NT2/D1 (cell line): ENCODE measurements at regions not wholly inside any gene's neighbourhood (a gene's known extent, or its start where the extent isn't known, plus 50 kb on each side); places are given as distances from the start of the nearest gene placed in this dataset.

Experiments used
- DNase-seq: peaks from one replicate; pipeline ENCODE4 v3.0.0-alpha.2; 2011; ENCODE audit warnings: low read depth, low spot score
- H3K27me3 ChIP-seq: 2 replicates; pipeline ENCODE4 v1.6.0; 2011; ENCODE audit warnings: mild to moderate bottlenecking; ENCODE audit not compliant: insufficient read length, insufficient read depth
- H3K36me3 ChIP-seq: 2 replicates; pipeline ENCODE4 v1.6.1; 2011; ENCODE audit warnings: mild to moderate bottlenecking, low read length, mixed read lengths; ENCODE audit not compliant: insufficient read depth, insufficient read length
- H3K4me1 ChIP-seq: 2 replicates; pipeline ENCODE4 v1.5.1; 2011; ENCODE audit not compliant: insufficient read depth, insufficient read length
- H3K4me3 ChIP-seq: 2 replicates; pipeline ENCODE4 v1.5.1; 2011; ENCODE audit warnings: low read depth; ENCODE audit not compliant: insufficient read length
- H3K9ac ChIP-seq: 2 replicates; pipeline ENCODE4 v1.6.0; 2011; ENCODE audit warnings: low read depth; ENCODE audit not compliant: insufficient read length
- H3K9me3 ChIP-seq: 2 replicates; pipeline ENCODE4 v1.5.1; 2011; ENCODE audit warnings: mild to moderate bottlenecking, low read length; ENCODE audit not compliant: insufficient read depth
- SUZ12 ChIP-seq: IDR thresholded peaks from 2 replicates; pipeline ENCODE4 v1.6.1; 2011; ENCODE audit not compliant: insufficient read length, insufficient read depth; ENCODE audit errors: extremely low read depth
- YY1 ChIP-seq: IDR thresholded peaks from 2 replicates; pipeline ENCODE4 v1.6.1; 2011; ENCODE audit not compliant: insufficient read length, insufficient read depth
- ZNF274 ChIP-seq: IDR thresholded peaks from 2 replicates; pipeline ENCODE4 v1.6.1; 2011; ENCODE audit warnings: mild to moderate bottlenecking, low read depth, low read length

DNA sequence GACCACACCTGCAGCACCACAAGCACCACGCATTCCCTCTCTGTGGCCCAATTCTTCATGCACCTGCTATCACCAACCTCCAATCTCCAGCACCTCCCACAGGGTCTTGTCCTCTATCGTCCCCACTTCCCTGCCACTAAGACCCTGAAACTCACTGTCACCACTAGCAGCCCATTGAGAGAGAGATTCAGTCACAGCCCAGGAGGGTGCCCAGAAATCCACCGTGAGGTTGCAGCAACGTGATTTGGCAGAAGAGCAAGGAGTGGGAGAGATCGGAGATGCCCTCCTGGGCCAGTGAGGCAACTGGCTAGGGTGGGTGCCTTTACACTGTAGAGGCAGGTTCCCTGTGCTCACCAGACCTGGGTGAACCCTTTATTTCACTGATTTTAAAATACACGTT, 90.1 kb downstream of the ANKRD60 start:
- H3K36me3 ChIP-seq: no peaks in the 10 kb centered on the region
- H3K4me3 ChIP-seq: no peak overlapping the region
- H3K9ac ChIP-seq: no peak overlapping the region
- no peak for DNase-seq
- TF ChIP-seq ZNF274: no peak
- TF ChIP-seq SUZ12: no peak
- no peak for TF ChIP-seq YY1
- H3K27me3 ChIP-seq: no peaks in the 10 kb centered on the region
- H3K9me3 ChIP-seq: no peaks in the 10 kb centered on the region
- peaks cover 5% of the 10 kb centered on the region for H3K4me1 ChIP-seq

DNA sequence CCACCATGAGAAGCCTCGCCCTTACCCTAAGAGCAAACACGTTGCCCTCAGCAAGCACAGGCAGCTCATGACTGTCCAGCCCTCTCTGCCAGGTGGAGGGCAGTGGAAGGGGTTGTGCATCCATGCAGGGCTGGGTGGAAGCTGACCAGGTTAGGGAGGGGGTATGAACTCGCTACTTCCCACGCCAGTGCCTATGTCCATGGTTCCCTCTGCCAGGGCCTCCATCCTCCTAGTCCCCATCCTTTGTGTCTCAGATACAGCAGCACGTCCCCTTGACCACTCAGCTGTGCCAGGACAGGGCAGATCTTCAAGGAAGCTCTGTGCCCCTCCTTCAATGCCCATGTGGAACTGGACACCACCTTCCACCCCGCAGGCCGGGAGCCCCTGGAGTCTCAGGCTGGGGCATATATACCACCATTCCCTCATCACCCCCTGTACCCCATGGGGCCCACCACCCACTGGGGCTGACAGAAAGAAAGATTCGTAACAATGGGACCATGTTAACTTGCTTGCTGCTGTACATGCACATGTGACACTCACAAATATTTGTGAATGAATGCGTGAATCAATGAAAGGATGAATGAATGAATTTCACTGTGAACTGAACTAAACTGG, 90.7 kb downstream of the ANKRD60 start:
- no peaks in the 10 kb centered on the region for H3K27me3 ChIP-seq
- H3K9ac ChIP-seq: no peak overlapping the region
- H3K36me3 ChIP-seq: no peaks in the 10 kb centered on the region
- DNase-seq: no peak
- H3K4me1 ChIP-seq: peaks cover 7% of the 10 kb centered on the region
- no peaks in the 10 kb centered on the region for H3K9me3 ChIP-seq
- no peak for TF ChIP-seq SUZ12
- TF ChIP-seq ZNF274: no peak
- TF ChIP-seq YY1: no peak
- H3K4me3 ChIP-seq: no peak overlapping the region

DNA sequence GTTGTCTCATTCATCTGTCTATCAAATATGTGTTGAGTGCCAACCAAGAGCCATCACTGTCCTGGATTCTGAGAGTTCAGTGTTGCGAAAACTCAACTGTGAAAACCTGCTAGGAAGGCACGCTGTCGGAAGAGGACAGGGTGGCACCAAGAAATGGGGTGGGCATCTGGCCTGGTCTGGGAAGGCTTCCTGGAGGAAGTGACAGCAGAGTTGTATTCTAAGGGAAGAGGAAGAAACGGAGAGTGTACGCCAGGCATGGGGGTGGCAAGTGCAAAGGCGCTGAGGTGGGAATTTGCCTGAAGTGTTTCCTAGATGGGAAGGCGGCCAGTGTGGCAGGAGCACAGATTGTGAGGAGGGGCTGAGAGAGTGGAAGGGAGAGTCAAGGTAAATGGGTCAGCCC, 91.2 kb downstream of the ANKRD60 start:
- DNase-seq: no peak
- Histone ChIP-seq H3K9ac (no peak overlapping the region), H3K4me1 (peaks cover 7% of the 10 kb centered on the region), H3K36me3 (no peaks in the 10 kb centered on the region), H3K4me3 (no peak overlapping the region), H3K9me3 (no peaks in the 10 kb centered on the region), H3K27me3 (no peaks in the 10 kb centered on the region)
- TF ChIP-seq ZNF274 (no peak), YY1 (no peak), SUZ12 (no peak)

DNA sequence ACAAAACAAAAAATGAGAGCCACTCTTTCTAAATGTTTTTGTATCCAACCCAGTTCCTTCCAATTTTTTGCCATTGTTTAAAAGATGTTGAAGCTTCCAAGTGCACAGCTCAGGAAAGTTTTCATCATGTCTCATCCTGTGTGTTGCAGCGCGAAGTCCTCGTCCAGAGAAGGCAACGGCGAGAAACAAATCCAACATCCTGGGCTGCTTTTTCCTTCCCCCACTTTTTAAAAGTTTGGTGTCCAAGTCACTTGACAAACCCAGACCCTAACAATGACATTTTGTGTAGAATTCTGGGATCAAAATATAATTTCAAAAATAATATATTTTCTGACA, 92.3 kb downstream of the ANKRD60 start:
- Histone ChIP-seq H3K9ac (no peak overlapping the region), H3K36me3 (no peaks in the 10 kb centered on the region), H3K27me3 (no peaks in the 10 kb centered on the region), H3K4me3 (no peak overlapping the region), H3K4me1 (peaks cover 7% of the 10 kb centered on the region), H3K9me3 (no peaks in the 10 kb centered on the region)
- no peak for TF ChIP-seq ZNF274
- no peak for TF ChIP-seq SUZ12
- no peak for TF ChIP-seq YY1
- no peak for DNase-seq

DNA sequence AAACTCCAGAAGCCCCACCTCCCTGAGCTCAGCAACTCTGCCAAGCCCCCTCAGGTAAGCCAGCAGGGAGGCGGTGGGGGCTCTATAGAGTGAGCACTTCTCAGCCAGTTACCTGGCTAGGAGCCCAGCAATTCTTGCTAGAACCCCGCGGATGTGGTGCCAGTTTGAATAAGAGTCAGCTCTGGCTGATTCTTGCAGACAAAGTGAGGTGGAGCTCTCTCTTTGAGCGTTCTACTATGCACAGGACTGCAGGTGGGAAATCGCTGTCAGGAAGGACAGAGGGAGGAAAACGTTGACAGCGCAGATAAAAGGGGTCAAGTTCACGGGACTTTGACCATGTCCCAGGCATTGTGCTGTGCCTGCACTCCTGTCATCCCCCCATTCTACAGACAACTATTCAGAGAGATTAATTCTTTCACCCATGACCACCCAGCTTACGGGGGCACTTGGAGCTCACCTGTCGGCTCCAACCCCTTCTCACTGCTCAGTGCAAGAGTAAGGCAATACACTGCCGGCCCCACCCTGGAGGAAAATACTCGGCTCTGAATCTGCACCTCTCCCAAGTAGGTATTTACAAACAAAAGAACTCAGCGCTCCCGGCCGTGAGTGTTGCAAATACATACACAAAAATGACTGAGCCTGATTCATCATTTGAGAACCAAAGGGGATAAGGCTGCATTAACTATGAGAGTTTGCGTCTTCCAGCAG, 92.9 kb downstream of the ANKRD60 start:
- TF ChIP-seq SUZ12 (no peak), ZNF274 (no peak), YY1 (no peak)
- H3K4me1 ChIP-seq: peaks cover 9% of the 10 kb centered on the region
- no peak for DNase-seq
- H3K27me3 ChIP-seq: no peaks in the 10 kb centered on the region
- H3K9me3 ChIP-seq: no peaks in the 10 kb centered on the region
- no peaks in the 10 kb centered on the region for H3K36me3 ChIP-seq
- H3K9ac ChIP-seq: no peak overlapping the region
- H3K4me3 ChIP-seq: no peak overlapping the region

DNA sequence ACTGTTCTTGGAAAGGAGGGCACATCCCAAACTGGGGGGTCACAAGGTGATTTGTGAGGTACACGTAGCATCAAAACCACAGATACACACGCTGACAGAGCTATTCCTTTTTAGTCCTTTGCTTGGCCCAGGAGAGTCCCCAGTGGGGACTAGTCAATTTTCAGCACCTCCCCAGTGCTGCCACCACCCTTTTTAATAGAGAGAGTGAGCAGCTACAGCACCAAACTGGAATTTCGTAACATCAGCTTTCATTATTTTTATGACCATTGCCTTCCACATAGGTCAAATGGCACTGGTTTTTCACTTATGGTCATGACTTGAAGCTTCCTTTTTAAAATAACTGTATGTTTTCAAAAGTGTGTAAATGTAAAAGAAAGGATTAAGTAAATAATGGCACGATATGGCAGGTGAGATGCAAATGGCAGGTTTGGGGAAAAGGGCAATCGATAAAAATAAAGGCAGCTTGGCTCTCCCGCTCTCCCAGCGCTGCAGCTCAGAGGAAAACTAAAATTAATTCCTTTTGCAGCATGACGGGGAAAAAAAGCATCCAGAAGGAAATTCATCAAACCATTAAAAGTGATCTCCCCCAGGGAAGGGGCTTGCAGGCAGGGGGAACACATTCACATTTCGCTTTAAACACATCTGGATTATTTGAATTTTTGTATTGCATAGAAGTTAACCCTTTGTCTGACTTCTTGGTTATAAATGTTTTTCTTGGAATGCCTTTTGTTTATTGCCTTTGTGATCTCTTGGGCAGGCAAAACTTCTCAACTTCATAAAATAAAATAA, 95.2 kb downstream of the ANKRD60 start:
- Histone ChIP-seq H3K4me3 (no peak overlapping the region), H3K27me3 (no peaks in the 10 kb centered on the region), H3K9ac (no peak overlapping the region), H3K36me3 (no peaks in the 10 kb centered on the region), H3K4me1 (peaks cover 15% of the 10 kb centered on the region), H3K9me3 (no peaks in the 10 kb centered on the region)
- TF ChIP-seq SUZ12: no peak
- no peak for TF ChIP-seq ZNF274
- TF ChIP-seq YY1: no peak
- DNase-seq: no peak

DNA sequence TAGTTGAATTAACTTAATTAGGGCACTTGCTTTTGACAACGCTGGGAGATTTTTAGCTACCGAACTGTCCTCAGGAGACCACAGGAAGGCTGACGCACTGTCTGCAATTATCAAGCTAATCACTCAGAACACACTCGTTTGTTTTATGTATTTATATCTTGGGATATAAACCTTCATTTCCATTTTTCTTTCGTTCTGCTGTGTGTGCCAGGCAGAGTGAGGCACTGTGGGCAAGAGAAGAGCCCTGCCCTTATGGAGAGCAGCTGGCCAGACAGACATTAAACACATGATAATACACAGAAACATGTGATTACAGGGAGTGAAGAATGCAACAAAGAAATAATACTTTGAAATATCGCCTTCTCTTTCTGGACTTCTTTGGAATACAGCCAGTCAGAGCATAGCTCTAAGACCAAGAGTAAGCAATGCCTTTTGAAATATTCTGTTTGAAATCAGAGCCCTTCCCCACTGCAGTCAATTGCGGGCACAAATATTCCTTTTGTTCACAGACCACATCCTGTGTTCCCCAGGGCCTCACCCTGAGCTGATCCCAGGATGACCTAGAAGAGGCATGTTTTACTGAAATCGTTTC, 96.8 kb downstream of the ANKRD60 start:
- DNase-seq: no peak
- TF ChIP-seq YY1: no peak
- TF ChIP-seq ZNF274: no peak
- no peak for TF ChIP-seq SUZ12

More for the DNA sequence above, 96.8 kb downstream of the ANKRD60 start:
- Histone ChIP-seq H3K4me1 (peaks cover 15% of the 10 kb centered on the region), H3K9ac (no peak overlapping the region), H3K27me3 (no peaks in the 10 kb centered on the region), H3K36me3 (no peaks in the 10 kb centered on the region), H3K4me3 (no peak overlapping the region), H3K9me3 (0 out of 2 replicates have a peak, but pooled peaks cover 2% of the 10 kb centered on the region)
